PC-3 (cell line): ENCODE measurements at regions not wholly inside any gene's neighbourhood (a gene's known extent, or its start where the extent isn't known, plus 50 kb on each side); places are given as distances from the start of the nearest gene placed in this dataset.

Source experiments
- ATAC-seq: fragments of 200-7000 bp; cut with Tn5 transposase; 2 replicates; pipeline ENCODE4 v1.9.1; 2020; ENCODE audit warnings: mild to moderate bottlenecking, moderate library complexity
- BruUV-seq: library from RNA; stranded (reverse); fragments of 400-500 nt; replicated peaks from 2 replicates; lab custom pipeline; 2021; lab: Mats Ljungman, UMichigan
- CTCF ChIA-PET: fragments of 300-600 bp; sonication (Branson Sonifier 250); formaldehyde crosslinking; loops from one replicate; lab custom pipeline; 2022; ENCODE audit warnings: antibody characterized with exemption; lab: Charles Lee
- POLR2A ChIA-PET: fragments of 300-600 bp; sonication (Branson Sonifier 250); formaldehyde crosslinking; loops from one replicate; lab custom pipeline; 2022; ENCODE audit warnings: antibody characterized with exemption; ENCODE audit not compliant: unreplicated experiment; lab: Charles Lee
- DNase-seq: peaks from one replicate; pipeline ENCODE4 v3.0.0-alpha.2; 2015
- H2AFZ ChIP-seq: fragments of 300-600 bp; sonication (generic); 2 replicates; pipeline ENCODE4 v1.6.0; 2016; ENCODE audit warnings: antibody characterized with exemption, low read length
- H3F3A ChIP-seq: fragments of 300-600 bp; sonication (generic); one replicate; pipeline ENCODE4 v1.6.0; 2017; ENCODE audit warnings: antibody characterized with exemption, low read length, control low read depth, mild to moderate bottlenecking; ENCODE audit not compliant: unreplicated experiment
- H3K27ac ChIP-seq: fragments of 300-600 bp; sonication (generic); 2 replicates; pipeline ENCODE4 v1.5.1; 2016; ENCODE audit warnings: mild to moderate bottlenecking, low read length
- H3K27me3 ChIP-seq: fragments of 300-600 bp; sonication (generic); 2 replicates; pipeline ENCODE4 v1.6.1; 2016; ENCODE audit warnings: low read length, mixed read lengths
- H3K36me3 ChIP-seq: fragments of 300-600 bp; sonication (generic); 2 replicates; pipeline ENCODE4 v1.6.1; 2016; ENCODE audit warnings: low read depth, mixed run types, low read length, mixed read lengths
- H3K4me1 ChIP-seq: fragments of 300-600 bp; sonication (generic); 2 replicates; pipeline ENCODE4 v1.5.1; 2016; ENCODE audit warnings: low read length; ENCODE audit not compliant: insufficient read depth
- H3K4me2 ChIP-seq: fragments of 300-600 bp; sonication (generic); 2 replicates; pipeline ENCODE4 v1.6.0; 2016; ENCODE audit warnings: low read length
- H3K4me3 ChIP-seq: fragments of 300-600 bp; sonication (generic); 2 replicates; pipeline ENCODE4 v1.5.1; 2016; ENCODE audit warnings: mild to moderate bottlenecking, low read length, mixed read lengths
- H3K79me2 ChIP-seq: fragments of 300-600 bp; sonication (generic); 2 replicates; pipeline ENCODE4 v1.6.1; 2017; ENCODE audit warnings: low read length, mixed read lengths
- H3K9ac ChIP-seq: fragments of 300-600 bp; sonication (generic); 2 replicates; pipeline ENCODE4 v1.6.0; 2016; ENCODE audit warnings: mild to moderate bottlenecking, low read length
- H3K9me2 ChIP-seq: fragments of 300-600 bp; sonication (generic); replicated peaks from 2 replicates; pipeline ENCODE4 v1.6.1; 2016; ENCODE audit warnings: mixed run types, low read length, mixed read lengths
- H3K9me3 ChIP-seq: fragments of 300-600 bp; sonication (generic); 2 replicates; pipeline ENCODE4 v1.6.1; 2016; ENCODE audit warnings: low read length, mixed read lengths
- H4K20me1 ChIP-seq: fragments of 300-600 bp; sonication (generic); 2 replicates; pipeline ENCODE4 v1.6.1; 2016; ENCODE audit warnings: low read length, mixed read lengths
- CTCF ChIP-seq: fragments of 300-600 bp; sonication (generic); conservative IDR thresholded peaks from 2 replicates; pipeline ENCODE4 v1.5.1; 2017; ENCODE audit warnings: antibody characterized with exemption, low read depth, mild to moderate bottlenecking, low read length
- EZH2 ChIP-seq: fragments of 300-600 bp; sonication (generic); IDR thresholded peaks from one replicate; pipeline ENCODE4 v1.6.1; 2017; ENCODE audit warnings: antibody characterized with exemption, mild to moderate bottlenecking, low read length; ENCODE audit not compliant: unreplicated experiment
- EZH2phosphoT487 ChIP-seq: fragments of 300-600 bp; sonication (generic); IDR thresholded peaks from 2 replicates; pipeline ENCODE4 v1.6.1; 2018; ENCODE audit warnings: mild to moderate bottlenecking, antibody characterized with exemption, low read length, borderline replicate concordance
- intact Hi-C: fragments of 100-400 bp; cut with micrococcal nuclease; formaldehyde crosslinking; loops from 2 replicates; pipeline ENCODE4 v1.9.0; 2023

DNA sequence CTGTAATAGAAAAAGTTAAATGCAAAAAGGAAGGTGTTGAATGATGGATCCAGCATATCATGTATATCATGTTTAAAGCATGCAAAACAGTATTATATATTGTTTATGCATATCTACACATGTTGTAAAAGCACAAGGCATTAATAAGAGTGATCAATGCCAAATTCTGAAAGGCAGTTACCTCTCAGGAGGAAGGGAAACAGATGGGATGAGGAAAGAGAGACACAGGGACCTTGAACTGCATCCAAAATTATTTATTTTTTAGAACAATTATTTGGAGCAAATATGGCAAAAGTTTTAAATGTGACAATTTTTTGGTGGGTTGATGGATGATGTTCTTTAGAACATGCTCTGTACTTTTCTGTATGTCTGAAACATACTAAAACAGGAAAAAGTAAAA lies 193.4 kb downstream of the CLCN4 start:
- H3K79me2 ChIP-seq, result no peaks in the 10 kb centered on the region
- no peak overlapping the region for H3K9ac ChIP-seq
- TF ChIP-seq EZH2phosphoT487 (no peak), EZH2 (no peak), CTCF (no peak)
- POLR2A ChIA-PET, result no interaction called here
- BruUV-seq, result no TSS peak
- no peaks in the 10 kb centered on the region for H3K9me3 ChIP-seq
- ATAC-seq (no peak), DNase-seq (no peak)
- H3F3A ChIP-seq, result no peaks in the 10 kb centered on the region
- H3K36me3 ChIP-seq, result no peaks in the 10 kb centered on the region
- intact Hi-C loops, result no loop called here
- H3K4me3 ChIP-seq, result no peak overlapping the region
- H3K4me1 ChIP-seq, result peaks cover 26% of the 10 kb centered on the region
- no peaks in the 10 kb centered on the region for H4K20me1 ChIP-seq
- no peak overlapping the region for H3K4me2 ChIP-seq
- no peaks in the 10 kb centered on the region for H3K9me2 ChIP-seq
- H3K27me3 ChIP-seq, result no peaks in the 10 kb centered on the region
- H2AFZ ChIP-seq, result no peak overlapping the region
- CTCF ChIA-PET, result no interaction called here
- H3K27ac ChIP-seq, result no peak overlapping the region

DNA sequence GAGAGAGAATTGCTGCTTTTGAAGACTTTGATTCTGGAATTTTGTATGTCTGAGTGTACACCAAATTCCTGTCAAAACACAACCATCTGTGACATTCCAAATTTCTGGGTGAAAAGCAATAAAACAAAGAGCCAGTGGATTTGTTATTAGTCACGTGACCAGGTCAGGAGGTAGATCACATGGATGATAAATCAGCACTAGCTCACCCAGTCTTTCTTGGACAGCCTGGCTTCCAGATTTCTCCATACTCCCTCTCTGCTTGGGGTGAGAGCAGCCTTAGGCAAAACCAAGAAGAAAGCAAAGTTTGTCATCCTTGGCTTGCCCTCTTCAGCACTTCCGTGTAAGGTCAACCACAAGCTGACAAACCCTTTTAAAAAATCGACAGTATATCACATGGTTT lies 194.2 kb downstream of the CLCN4 start:
- peak overlapping the region; percentile 70 for H3K27ac ChIP-seq
- intact Hi-C loops, result no loop called here

GRCh38 chrX:10352536-10352935 lies 195.8 kb downstream of the CLCN4 start:
- DNase-seq (peak; percentile 32), ATAC-seq (no peak)
- H3K36me3 ChIP-seq, result no peaks in the 10 kb centered on the region
- no peaks in the 10 kb centered on the region for H3K27me3 ChIP-seq
- no peak overlapping the region for H3K4me2 ChIP-seq
- H3K9me2 ChIP-seq, result no peaks in the 10 kb centered on the region
- H4K20me1 ChIP-seq, result no peaks in the 10 kb centered on the region
- H3K79me2 ChIP-seq, result no peaks in the 10 kb centered on the region
- ChIA-PET CTCF (no interaction called here), POLR2A (no interaction called here)
- intact Hi-C loops, result no loop called here
- H3K4me1 ChIP-seq, result peaks cover 38% of the 10 kb centered on the region
- no peaks in the 10 kb centered on the region for H3K9me3 ChIP-seq
- no peak overlapping the region for H3K9ac ChIP-seq
- TF ChIP-seq EZH2 (no peak), CTCF (no peak), EZH2phosphoT487 (no peak)
- H3K27ac ChIP-seq, result no peak overlapping the region
- H2AFZ ChIP-seq, result no peak overlapping the region
- BruUV-seq, result no TSS peak
- no peak overlapping the region for H3K4me3 ChIP-seq
- H3F3A ChIP-seq, result no peaks in the 10 kb centered on the region

More for the DNA sequence above, 194.2 kb downstream of the CLCN4 start:
- no peaks in the 10 kb centered on the region for H3K27me3 ChIP-seq
- peak; percentile 82 for ATAC-seq
- no peaks in the 10 kb centered on the region for H3K9me2 ChIP-seq
- no peak overlapping the region for H3K9ac ChIP-seq
- POLR2A ChIA-PET, result no interaction called here
- H3K9me3 ChIP-seq, result no peaks in the 10 kb centered on the region
- BruUV-seq, result no TSS peak
- peak overlapping the region; percentile 49 for H3K4me2 ChIP-seq
- H3K4me3 ChIP-seq, result no peak overlapping the region
- H3K36me3 ChIP-seq, result no peaks in the 10 kb centered on the region
- CTCF ChIA-PET, result no interaction called here
- DNase-seq, result peak; percentile 82
- H3K4me1 ChIP-seq, result peaks cover 26% of the 10 kb centered on the region
- no peaks in the 10 kb centered on the region for H3K79me2 ChIP-seq
- H2AFZ ChIP-seq, result no peak overlapping the region
- no peaks in the 10 kb centered on the region for H4K20me1 ChIP-seq
- H3F3A ChIP-seq, result no peaks in the 10 kb centered on the region
- TF ChIP-seq CTCF (no peak), EZH2 (no peak), EZH2phosphoT487 (no peak)
